ENCODE measurements at regions not wholly inside any gene's neighbourhood (a gene's known extent, or its start where the extent isn't known, plus 50 kb on each side); places are given as distances from the start of the nearest gene placed in this dataset.

DNA sequence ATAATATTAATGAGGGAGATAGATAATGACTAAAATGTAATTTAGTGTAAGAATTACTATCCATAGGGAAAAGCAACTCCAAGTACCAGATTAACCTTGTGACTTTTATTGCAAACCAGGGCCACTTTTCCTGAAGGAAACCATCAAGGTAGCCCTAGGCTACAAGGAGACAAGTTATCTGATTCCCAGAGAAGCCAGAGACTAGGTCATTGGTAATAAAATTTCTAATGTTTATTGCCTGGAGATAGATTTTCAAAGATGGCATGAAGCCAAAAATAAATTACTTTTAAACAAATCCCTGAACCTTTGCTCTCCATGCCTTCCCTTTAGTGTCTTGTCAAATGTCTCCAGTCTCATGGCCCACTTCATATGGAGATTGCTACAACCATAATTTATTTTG is 610.1 kb upstream of the SLC10A2 start:
- no peak for DNase-seq (ENCODE audit: extremely low spot score in 2 of 2)
- Histone ChIP-seq H3K36me3 (no peaks in the 10 kb centered on the region), H3K4me3 (no peak overlapping the region), H3K27ac (no peak overlapping the region), H3K4me1 (no peaks in the 10 kb centered on the region), H3K27me3 (no peaks in the 10 kb centered on the region), H3K9me3 (no peaks in the 10 kb centered on the region)
- TF ChIP-seq POLR2A (IDR thresholded peaks at IDR 0.05) (no peak), POLR2AphosphoS5 (IDR thresholded peaks at IDR 0.05; ENCODE audit: insufficient read depth in 1 of 2, low read depth in 1 of 2) (no peak), CTCF (IDR thresholded peaks at IDR 0.05) (no peak)
- intact Hi-C loops (cut with DNase I) = no loop called here

DNA sequence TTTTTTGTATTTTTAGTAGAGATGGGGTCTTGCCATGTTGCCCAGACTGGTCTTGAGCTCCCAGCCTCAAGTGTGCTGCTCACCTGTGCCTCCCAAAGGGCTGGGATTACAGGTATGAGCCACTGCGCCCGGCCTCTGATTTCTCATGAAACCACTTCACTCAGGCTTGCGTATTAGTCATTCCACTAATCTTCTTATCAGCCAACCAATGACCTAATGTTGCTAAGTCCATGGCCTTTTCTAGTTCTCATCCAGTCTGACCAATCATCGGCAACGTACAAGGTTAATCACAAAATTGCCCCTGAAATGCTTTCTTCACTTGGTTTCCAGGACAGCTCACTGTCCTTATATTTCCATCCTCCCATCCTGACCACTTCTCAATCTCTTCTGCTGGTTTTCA is 605.3 kb upstream of the SLC10A2 start:
- Histone ChIP-seq H3K4me3 (no peak overlapping the region), H3K36me3 (no peaks in the 10 kb centered on the region), H3K27ac (no peak overlapping the region), H3K9me3 (no peaks in the 10 kb centered on the region), H3K4me1 (no peaks in the 10 kb centered on the region), H3K27me3 (no peaks in the 10 kb centered on the region)
- intact Hi-C loops (cut with DNase I) = no loop called here
- TF ChIP-seq POLR2A (IDR thresholded peaks at IDR 0.05) = no peak
- no peak for TF ChIP-seq POLR2AphosphoS5 (IDR thresholded peaks at IDR 0.05; ENCODE audit: insufficient read depth in 1 of 2, low read depth in 1 of 2)
- no peak for TF ChIP-seq CTCF (IDR thresholded peaks at IDR 0.05)
- no peak for DNase-seq (ENCODE audit: extremely low spot score in 2 of 2)

GRCh38 chr13:103663996-103664395 is 597.8 kb upstream of the SLC10A2 start:
- intact Hi-C loops (cut with DNase I) = no loop called here
- no peaks in the 10 kb centered on the region for H3K4me1 ChIP-seq
- TF ChIP-seq POLR2AphosphoS5 (IDR thresholded peaks at IDR 0.05; ENCODE audit: insufficient read depth in 1 of 2, low read depth in 1 of 2) (no peak), CTCF (IDR thresholded peaks at IDR 0.05) (no peak), POLR2A (IDR thresholded peaks at IDR 0.05) (no peak)
- no peak for DNase-seq (ENCODE audit: extremely low spot score in 2 of 2)
- H3K27me3 ChIP-seq = no peaks in the 10 kb centered on the region
- no peaks in the 10 kb centered on the region for H3K36me3 ChIP-seq
- H3K27ac ChIP-seq = no peak overlapping the region
- no peak overlapping the region for H3K4me3 ChIP-seq
- H3K9me3 ChIP-seq = no peaks in the 10 kb centered on the region

- Histone ChIP-seq H3K4me1 (no peaks in the 10 kb centered on the region), H3K4me3 (no peak overlapping the region), H3K9me3 (no peaks in the 10 kb centered on the region), H3K27me3 (no peaks in the 10 kb centered on the region), H3K27ac (no peak overlapping the region), H3K36me3 (no peaks in the 10 kb centered on the region)
- TF ChIP-seq POLR2A (IDR thresholded peaks at IDR 0.05) (no peak), CTCF (IDR thresholded peaks at IDR 0.05) (no peak), POLR2AphosphoS5 (IDR thresholded peaks at IDR 0.05; ENCODE audit: insufficient read depth in 1 of 2, low read depth in 1 of 2) (no peak)
- intact Hi-C loops (cut with DNase I) = no loop called here
- no peak for DNase-seq (ENCODE audit: extremely low spot score in 2 of 2)
These were observed 590.1 kb upstream of the SLC10A2 start for GRCh38 chr13:103656311-103656710.

- no peak for TF ChIP-seq POLR2A (IDR thresholded peaks at IDR 0.05)
- TF ChIP-seq POLR2AphosphoS5 (IDR thresholded peaks at IDR 0.05; ENCODE audit: insufficient read depth in 1 of 2, low read depth in 1 of 2) = no peak
- TF ChIP-seq CTCF (IDR thresholded peaks at IDR 0.05) = no peak
- no peak for DNase-seq (ENCODE audit: extremely low spot score in 2 of 2)
- no peak overlapping the region for H3K27ac ChIP-seq
- H3K36me3 ChIP-seq = no peaks in the 10 kb centered on the region
- H3K4me1 ChIP-seq = no peaks in the 10 kb centered on the region
- no peaks in the 10 kb centered on the region for H3K27me3 ChIP-seq
- no peak overlapping the region for H3K4me3 ChIP-seq
- intact Hi-C loops (cut with DNase I) = no loop called here
- H3K9me3 ChIP-seq = no peaks in the 10 kb centered on the region
These were observed 574.4 kb upstream of the SLC10A2 start for GRCh38 chr13:103640606-103641005.

Measured in vagina (tissue), 2 donors.